Pulmonary artery endothelial cell (primary cell): ENCODE measurements at regions not wholly inside any gene's neighbourhood (a gene's known extent, or its start where the extent isn't known, plus 50 kb on each side); places are given as distances from the start of the nearest gene placed in this dataset.
A peak's percentile ranks its signal among the peaks of the same experiment; 100 is the strongest.

ENCODE experiments used
- DNase-seq: peaks from one replicate; pipeline ENCODE4 v3.0.0-alpha.2; 2011; ENCODE audit warnings: low read depth, low spot score

GRCh38 chr9:118038713-118039112 is 334.5 kb downstream of the TLR4 start:
- DNase-seq = no peak

GRCh38 chr9:118058227-118058626 is 354.0 kb downstream of the TLR4 start:
- no peak for DNase-seq

- no peak for DNase-seq
Measured at GRCh38 chr9:118059484-118060278, 355.5 kb downstream of the TLR4 start.

- DNase-seq = no peak
Measured at GRCh38 chr9:118083161-118083560, 379.0 kb downstream of the TLR4 start.

- no peak for DNase-seq
Measured at GRCh38 chr9:118088090-118088489, 383.9 kb downstream of the TLR4 start.

- no peak for DNase-seq
Measured at GRCh38 chr9:118091226-118091625, 387.0 kb downstream of the TLR4 start.

GRCh38 chr9:118091711-118092500 is 387.7 kb downstream of the TLR4 start:
- no peak for DNase-seq

- no peak for DNase-seq
Measured at GRCh38 chr9:118094387-118094786, 390.2 kb downstream of the TLR4 start.

GRCh38 chr9:118100529-118101419 is 396.6 kb downstream of the TLR4 start:
- DNase-seq = no peak

- DNase-seq = no peak
Measured at GRCh38 chr9:118104363-118104762, 400.2 kb downstream of the TLR4 start.

- no peak for DNase-seq
Measured at GRCh38 chr9:118108971-118109370, 404.8 kb downstream of the TLR4 start.

GRCh38 chr9:118109542-118109941 is 405.3 kb downstream of the TLR4 start:
- no peak for DNase-seq

GRCh38 chr9:118121361-118121760 is 417.2 kb downstream of the TLR4 start:
- no peak for DNase-seq

GRCh38 chr9:118128313-118128712 is 424.1 kb downstream of the TLR4 start:
- DNase-seq = no peak

- no peak for DNase-seq
Measured at GRCh38 chr9:118129541-118129940, 425.3 kb downstream of the TLR4 start.

GRCh38 chr9:118148990-118149389 is 444.8 kb downstream of the TLR4 start:
- no peak for DNase-seq

- DNase-seq = no peak
Measured at GRCh38 chr9:118156846-118157245, 452.6 kb downstream of the TLR4 start.

GRCh38 chr9:118162716-118163115 is 458.5 kb downstream of the TLR4 start:
- no peak for DNase-seq

GRCh38 chr9:118163751-118164150 is 459.5 kb downstream of the TLR4 start:
- no peak for DNase-seq

- no peak for DNase-seq
Measured at GRCh38 chr9:118165451-118165850, 461.2 kb downstream of the TLR4 start.

GRCh38 chr9:118170032-118170955 is 466.1 kb downstream of the TLR4 start:
- peak; percentile 1 for DNase-seq
